Astrocyte of the cerebellum (primary cell): ENCODE measurements at regions not wholly inside any gene's neighbourhood (a gene's known extent, or its start where the extent isn't known, plus 50 kb on each side); places are given as distances from the start of the nearest gene placed in this dataset.
"Not testable (repeated sequence)": the region's sequence is repeated elsewhere in the genome, so short reads cannot be mapped to it uniquely, and the experiment has no call there.

ENCODE experiments used
- DNase-seq: peaks from one replicate; pipeline ENCODE4 v3.0.0-alpha.2; 2011; ENCODE audit warnings: low read depth
- H3K4me3 ChIP-seq: 2 replicates; pipeline ENCODE4 v1.5.1; 2011; ENCODE audit warnings: mild to moderate bottlenecking, low read depth, low read length, moderate library complexity
- in situ Hi-C: cut with HindIII; loops from 2 replicates; pipeline ENCODE4 v1.10.0; 2017; ENCODE audit warnings: low sequenced_read_pairs
- TF ChIP-seq, protein P1 (sequence below): IDR thresholded peaks from 2 replicates; pipeline ENCODE4 v1.5.1; 2012; ENCODE audit warnings: low read length, low read depth, moderate library complexity, mild to moderate bottlenecking; ENCODE audit errors: missing control alignments

DNA sequence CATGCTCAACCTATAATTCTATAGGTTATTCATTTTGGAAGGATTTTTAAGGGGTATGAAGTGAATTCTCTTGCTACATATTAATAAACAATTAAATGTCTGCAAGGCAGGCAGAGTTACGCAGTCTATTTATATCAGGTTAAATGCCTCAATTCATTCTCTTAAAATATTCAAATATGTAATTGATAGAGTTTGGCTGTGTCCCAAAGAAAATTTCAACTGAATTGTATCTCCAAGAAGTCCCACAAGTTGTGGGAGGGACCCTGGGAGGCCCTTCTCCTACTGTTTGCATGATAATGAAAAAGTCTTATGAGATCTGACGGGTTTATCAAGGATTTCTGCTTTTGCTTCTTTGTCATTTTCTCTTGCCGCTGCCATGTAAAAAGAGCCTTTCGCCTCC lies 576.1 kb downstream of the TMA16 start:
- TF ChIP-seq, protein P1, sequence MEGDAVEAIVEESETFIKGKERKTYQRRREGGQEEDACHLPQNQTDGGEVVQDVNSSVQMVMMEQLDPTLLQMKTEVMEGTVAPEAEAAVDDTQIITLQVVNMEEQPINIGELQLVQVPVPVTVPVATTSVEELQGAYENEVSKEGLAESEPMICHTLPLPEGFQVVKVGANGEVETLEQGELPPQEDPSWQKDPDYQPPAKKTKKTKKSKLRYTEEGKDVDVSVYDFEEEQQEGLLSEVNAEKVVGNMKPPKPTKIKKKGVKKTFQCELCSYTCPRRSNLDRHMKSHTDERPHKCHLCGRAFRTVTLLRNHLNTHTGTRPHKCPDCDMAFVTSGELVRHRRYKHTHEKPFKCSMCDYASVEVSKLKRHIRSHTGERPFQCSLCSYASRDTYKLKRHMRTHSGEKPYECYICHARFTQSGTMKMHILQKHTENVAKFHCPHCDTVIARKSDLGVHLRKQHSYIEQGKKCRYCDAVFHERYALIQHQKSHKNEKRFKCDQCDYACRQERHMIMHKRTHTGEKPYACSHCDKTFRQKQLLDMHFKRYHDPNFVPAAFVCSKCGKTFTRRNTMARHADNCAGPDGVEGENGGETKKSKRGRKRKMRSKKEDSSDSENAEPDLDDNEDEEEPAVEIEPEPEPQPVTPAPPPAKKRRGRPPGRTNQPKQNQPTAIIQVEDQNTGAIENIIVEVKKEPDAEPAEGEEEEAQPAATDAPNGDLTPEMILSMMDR, result no peak
- no peak overlapping the region for H3K4me3 ChIP-seq
- no peak for DNase-seq
- in situ Hi-C loops, result loop anchor here (10.0 kb wide), 1 partner anchor 64 kb away; no protein-coding TSS in a partner anchor

DNA sequence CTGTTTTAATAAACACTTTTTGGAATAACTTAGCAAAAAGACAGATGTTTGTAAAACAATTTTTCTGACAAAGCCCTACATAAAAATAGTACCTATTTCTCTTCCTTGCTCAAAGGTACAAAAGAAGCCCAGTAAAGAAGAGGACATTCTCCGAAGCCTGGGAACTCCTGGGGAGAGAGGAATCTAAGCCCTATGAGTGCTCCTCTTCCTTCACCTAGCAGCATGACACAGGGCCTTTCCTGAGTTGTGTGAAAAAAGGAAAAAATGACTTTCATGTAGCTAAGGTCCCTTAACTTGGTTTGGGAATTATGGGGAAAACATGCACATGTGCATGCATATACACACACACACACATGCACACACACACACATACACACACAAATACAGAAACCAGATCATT lies 586.9 kb downstream of the TMA16 start:
- in situ Hi-C loops, result no loop called here
- no peak overlapping the region for H3K4me3 ChIP-seq
- DNase-seq, result no peak
- TF ChIP-seq, protein P1, result no peak

DNA sequence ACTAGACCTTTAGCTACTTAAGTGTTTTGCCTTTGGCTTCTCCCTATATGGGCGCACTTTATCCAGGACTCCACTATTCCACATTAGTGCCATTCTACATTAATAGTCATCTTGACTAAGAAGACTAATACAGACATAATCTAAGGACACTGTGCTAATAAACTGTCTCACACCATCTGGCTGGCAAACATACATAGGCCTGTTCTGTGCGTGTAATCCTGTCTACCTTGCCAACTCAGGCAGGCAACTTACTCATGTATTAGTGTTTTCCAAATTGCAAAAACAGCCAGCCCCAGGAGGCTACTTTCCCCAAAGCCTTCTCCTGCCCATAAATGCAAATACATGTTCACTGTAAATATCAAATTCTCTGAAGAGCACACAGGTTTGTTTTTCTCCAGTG lies 587.3 kb downstream of the TMA16 start:
- no peak overlapping the region for H3K4me3 ChIP-seq
- TF ChIP-seq, protein P1, result no peak
- DNase-seq, result no peak
- in situ Hi-C loops, result no loop called here

DNA sequence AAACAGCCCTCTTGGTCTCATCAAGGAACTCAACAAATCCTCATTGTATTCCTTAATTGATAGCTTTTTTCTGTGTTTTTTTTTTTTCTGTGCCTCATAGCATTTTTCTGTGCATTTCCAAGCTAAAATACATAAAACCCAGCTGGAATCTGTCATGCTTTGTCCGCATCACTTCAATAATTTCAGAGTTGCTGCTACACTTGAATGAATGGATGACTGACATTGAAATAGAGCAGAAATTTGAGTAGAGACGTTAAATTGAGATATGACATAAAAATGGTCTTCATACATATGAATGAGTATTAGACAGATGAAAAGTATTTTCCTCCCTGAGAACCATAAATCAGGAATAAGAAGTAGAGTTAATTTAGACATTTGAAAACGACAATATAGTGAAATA lies 593.2 kb downstream of the TMA16 start:
- TF ChIP-seq, protein P1, result no peak
- no peak overlapping the region for H3K4me3 ChIP-seq
- DNase-seq, result no peak
- in situ Hi-C loops, result no loop called here

DNA sequence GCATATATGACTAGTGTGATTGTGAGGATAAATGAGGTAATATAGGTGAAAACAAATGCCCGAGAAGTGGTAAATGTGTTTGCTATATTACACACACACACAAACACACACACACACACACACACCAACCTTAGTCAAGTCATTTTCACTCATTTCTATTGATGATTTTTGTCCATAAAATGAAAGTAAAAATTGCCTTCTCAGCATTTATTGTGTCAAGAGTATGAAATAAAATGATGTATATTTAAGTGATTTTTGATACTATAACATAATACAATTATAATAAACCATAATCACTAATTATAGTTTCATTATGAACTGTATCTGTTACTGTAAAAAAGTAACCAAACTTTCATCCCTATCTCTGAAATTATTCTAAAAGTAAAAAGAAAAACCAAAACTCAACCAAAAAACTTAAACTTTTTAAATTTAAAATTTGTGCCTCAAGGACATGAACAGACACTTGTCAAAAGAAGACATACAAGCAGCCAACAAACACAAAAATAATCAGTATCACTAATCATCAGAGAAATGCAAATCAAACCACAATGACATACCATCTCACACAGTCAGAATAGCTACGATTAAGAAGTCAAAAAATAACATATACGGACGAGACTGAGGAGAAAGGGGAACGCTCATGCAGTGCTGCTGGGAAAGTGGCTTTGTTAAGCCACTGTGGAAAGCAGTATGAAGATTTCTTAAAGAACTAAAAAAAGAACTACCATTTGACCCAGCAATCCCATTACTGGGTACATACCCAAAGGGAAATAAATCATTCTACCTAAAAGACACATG lies 601.0 kb downstream of the TMA16 start:
- TF ChIP-seq, protein P1, result no peak
- H3K4me3 ChIP-seq, result no peak overlapping the region
- in situ Hi-C loops, result no loop called here
- DNase-seq, result peak; percentile 8

DNA sequence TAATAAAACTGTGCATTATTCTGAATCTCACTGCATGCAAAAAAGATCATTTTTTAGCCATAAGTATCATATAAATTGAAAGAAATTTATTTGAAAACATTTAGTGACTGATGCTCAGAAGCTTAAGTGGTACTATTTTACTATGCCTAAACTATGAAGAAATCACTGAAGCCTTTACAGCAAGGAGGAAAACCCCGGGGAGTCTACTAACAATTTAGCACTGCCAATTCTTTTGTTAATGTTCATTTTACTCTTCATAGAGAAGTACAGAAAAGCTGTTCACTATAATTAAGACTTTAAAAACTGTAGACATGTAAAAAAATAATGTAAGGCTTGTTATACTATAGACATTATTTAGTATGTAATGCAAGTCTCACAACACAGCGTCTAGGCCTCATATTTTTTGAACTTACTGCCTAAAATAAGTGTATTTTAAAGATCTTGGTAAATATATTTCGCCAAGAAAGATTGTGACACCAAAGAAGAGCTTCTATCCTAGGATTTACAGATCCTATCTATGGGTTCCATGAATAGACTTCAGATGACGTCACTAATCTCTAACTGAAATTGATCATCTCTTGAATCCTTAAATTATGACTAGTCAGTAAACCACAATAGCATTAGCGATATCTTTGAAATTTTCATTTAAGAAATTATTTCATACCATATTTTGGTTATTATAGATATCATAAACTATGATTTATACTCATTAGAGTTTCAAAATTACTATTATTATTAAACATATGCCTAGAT lies 602.5 kb downstream of the TMA16 start:
- in situ Hi-C loops, result no loop called here
- no peak for DNase-seq
- TF ChIP-seq, protein P1, result no peak
- H3K4me3 ChIP-seq, result no peak overlapping the region

DNA sequence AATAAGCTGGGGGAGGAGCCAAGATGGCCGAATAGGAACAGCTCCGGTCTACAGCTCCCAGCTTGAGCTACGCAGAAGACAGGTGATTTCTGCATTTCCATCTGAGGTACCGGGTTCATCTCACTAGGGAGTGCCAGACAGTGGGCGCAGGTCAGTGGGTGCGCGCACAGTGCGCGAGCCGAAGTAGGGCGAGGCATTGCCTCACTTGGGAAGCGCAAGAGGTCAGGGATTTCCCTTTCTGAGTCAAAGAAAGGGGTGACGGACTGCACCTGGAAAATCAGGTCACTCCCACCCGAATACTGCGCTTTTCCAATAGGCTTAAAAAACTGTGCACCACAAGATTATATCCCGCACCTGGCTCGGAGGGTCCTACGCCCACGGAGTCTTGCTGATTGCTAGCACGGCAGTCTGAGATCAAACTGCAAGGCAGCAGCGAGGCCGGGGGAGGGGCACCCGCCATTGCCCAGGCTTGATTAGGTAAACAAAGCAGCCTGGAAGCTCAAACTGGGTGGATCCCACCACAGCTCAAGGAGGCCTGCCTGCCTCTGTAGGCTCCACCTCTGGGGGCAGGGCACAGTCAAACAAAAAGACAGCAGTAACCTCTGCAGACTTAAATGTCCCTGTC lies 606.4 kb downstream of the TMA16 start:
- DNase-seq, in situ Hi-C loops, H3K4me3 ChIP-seq: not testable (repeated sequence)
